Osteocyte (in vitro differentiated cells): ENCODE measurements at regions not wholly inside any gene's neighbourhood (a gene's known extent, or its start where the extent isn't known, plus 50 kb on each side); places are given as distances from the start of the nearest gene placed in this dataset.

Source experiments
- DNase-seq: peaks from one replicate; pipeline ENCODE4 v3.0.0; 2021; ENCODE audit warnings: mixed read lengths; ENCODE audit not compliant: unreplicated experiment; ENCODE audit errors: extremely low spot score
- H3K27ac Mint-ChIP-seq: one replicate; pipeline ENCODE4 v1.8.0; 2021; ENCODE audit warnings: mild to moderate bottlenecking, mixed read lengths; ENCODE audit not compliant: unreplicated experiment
- H3K27me3 Mint-ChIP-seq: one replicate; pipeline ENCODE4 v1.8.0; 2021; ENCODE audit warnings: mixed read lengths; ENCODE audit not compliant: unreplicated experiment
- H3K36me3 Mint-ChIP-seq: one replicate; pipeline ENCODE4 v1.8.0; 2021; ENCODE audit warnings: mixed read lengths; ENCODE audit not compliant: unreplicated experiment
- H3K4me1 Mint-ChIP-seq: one replicate; pipeline ENCODE4 v1.8.0; 2021; ENCODE audit warnings: mixed read lengths; ENCODE audit not compliant: unreplicated experiment
- H3K4me3 Mint-ChIP-seq: one replicate; pipeline ENCODE4 v1.8.0; 2021; ENCODE audit warnings: mild to moderate bottlenecking, moderate library complexity, mixed read lengths; ENCODE audit not compliant: unreplicated experiment
- H3K9me3 Mint-ChIP-seq: one replicate; pipeline ENCODE4 v1.8.0; 2021; ENCODE audit warnings: mixed read lengths; ENCODE audit not compliant: unreplicated experiment
- CTCF ChIP-seq: fragments of 200-600 bp; sonication (generic); IDR thresholded peaks from 2 replicates; pipeline ENCODE4 v1.5.0; 2021; ENCODE audit warnings: antibody characterized with exemption, mild to moderate bottlenecking, moderate library complexity

GRCh38 chr3:164453714-164454113, 624.6 kb downstream of the SI start:
- H3K36me3 Mint-ChIP-seq = no peaks in the 10 kb centered on the region
- DNase-seq = no peak
- H3K4me3 Mint-ChIP-seq = no peak overlapping the region
- peaks cover 9% of the 10 kb centered on the region for H3K9me3 Mint-ChIP-seq
- no peaks in the 10 kb centered on the region for H3K27me3 Mint-ChIP-seq
- H3K27ac Mint-ChIP-seq = no peak overlapping the region
- no peak for TF ChIP-seq CTCF
- peaks cover 36% of the 10 kb centered on the region for H3K4me1 Mint-ChIP-seq

GRCh38 chr3:164452707-164453106, 625.6 kb downstream of the SI start:
- peaks cover 12% of the 10 kb centered on the region for H3K9me3 Mint-ChIP-seq

GRCh38 chr3:164451072-164451910, 627.0 kb downstream of the SI start:
- Mint-ChIP-seq H3K36me3 (no peaks in the 10 kb centered on the region), H3K4me3 (no peak overlapping the region), H3K4me1 (peaks cover 30% of the 10 kb centered on the region), H3K9me3 (peaks cover 15% of the 10 kb centered on the region), H3K27me3 (no peaks in the 10 kb centered on the region), H3K27ac (peak overlapping the region; percentile 78)
- TF ChIP-seq CTCF = no peak
- no peak for DNase-seq

More at GRCh38 chr3:164452707-164453106, 625.6 kb downstream of the SI start:
- no peak overlapping the region for H3K27ac Mint-ChIP-seq
- no peak for DNase-seq
- no peaks in the 10 kb centered on the region for H3K36me3 Mint-ChIP-seq
- no peak for TF ChIP-seq CTCF
- H3K27me3 Mint-ChIP-seq = no peaks in the 10 kb centered on the region
- no peak overlapping the region for H3K4me3 Mint-ChIP-seq
- peaks cover 32% of the 10 kb centered on the region for H3K4me1 Mint-ChIP-seq

GRCh38 chr3:164450276-164450905, 627.9 kb downstream of the SI start:
- peak overlapping the region; percentile 78 for H3K27ac Mint-ChIP-seq
- H3K27me3 Mint-ChIP-seq = no peaks in the 10 kb centered on the region
- TF ChIP-seq CTCF = no peak
- H3K9me3 Mint-ChIP-seq = peaks cover 15% of the 10 kb centered on the region
- peaks cover 30% of the 10 kb centered on the region for H3K4me1 Mint-ChIP-seq
- no peak for DNase-seq
- no peak overlapping the region for H3K4me3 Mint-ChIP-seq
- H3K36me3 Mint-ChIP-seq = no peaks in the 10 kb centered on the region

GRCh38 chr3:164419220-164419619, 659.1 kb downstream of the SI start:
- no peak overlapping the region for H3K4me3 Mint-ChIP-seq
- H3K36me3 Mint-ChIP-seq = no peaks in the 10 kb centered on the region
- H3K27ac Mint-ChIP-seq = no peak overlapping the region
- peaks cover 2% of the 10 kb centered on the region for H3K27me3 Mint-ChIP-seq
- TF ChIP-seq CTCF = no peak
- no peak for DNase-seq
- no peaks in the 10 kb centered on the region for H3K9me3 Mint-ChIP-seq
- H3K4me1 Mint-ChIP-seq = peaks cover 28% of the 10 kb centered on the region
